ENCODE measurements at regions not wholly inside any gene's neighbourhood (a gene's known extent, or its start where the extent isn't known, plus 50 kb on each side); places are given as distances from the start of the nearest gene placed in this dataset.
"Not testable (repeated sequence)": the region's sequence is repeated elsewhere in the genome, so short reads cannot be mapped to it uniquely, and the experiment has no call there.

GRCh38 chrX:10681167-10681566 lies 60.8 kb upstream of the MID1 start:
- WGBS, 2 donors: 88 to 94% methylated on average over 4 of the region's 4 CpGs

GRCh38 chrX:10683631-10684030 lies 63.2 kb upstream of the MID1 start:
- H3K4me1 ChIP-seq (ENCODE audit: control insufficient read depth in 5 of 5, insufficient read depth in 5 of 5, low read length in 5 of 5); H3K9ac ChIP-seq (ENCODE audit: insufficient read depth in 1 of 2, low read length in 2 of 2); H3K27ac ChIP-seq (ENCODE audit: low read depth in 1 of 2, low read length in 1 of 2); H3K9me3 ChIP-seq (ENCODE audit: control insufficient read depth in 4 of 4, insufficient read depth in 3 of 4, low read length in 3 of 4); H3K36me3 ChIP-seq (ENCODE audit: control insufficient read depth in 4 of 4, insufficient read depth in 4 of 4, low read length in 4 of 4); DNase-seq; H3K4me3 ChIP-seq; ATAC-seq (ENCODE audit: insufficient read depth, low FRiP score): not testable (repeated sequence)
- 74 to 86% methylated on average over 7 of the region's 7 CpGs for WGBS, 2 donors
- peaks cover 0 to 15% (median 0%) of the 10 kb centered on the region in 3 donors for H3K27me3 ChIP-seq (ENCODE audit: control insufficient read depth in 3 of 3, insufficient read depth in 3 of 3, low read length in 2 of 3)

More at GRCh38 chrX:10681167-10681566, 60.8 kb upstream of the MID1 start:
- no peaks in the 10 kb centered on the region for H3K36me3 ChIP-seq (ENCODE audit: control insufficient read depth in 4 of 4, insufficient read depth in 4 of 4, low read length in 4 of 4)
- no peak overlapping the region for H3K4me3 ChIP-seq
- no peak for TF ChIP-seq CTCF (IDR thresholded peaks at IDR 0.05; ENCODE audit: control extremely low read depth, extremely low read depth)
- H3K9ac ChIP-seq (ENCODE audit: insufficient read depth in 1 of 2, low read length in 2 of 2): no peak overlapping the region
- H3K9me3 ChIP-seq (ENCODE audit: control insufficient read depth in 4 of 4, insufficient read depth in 3 of 4, low read length in 3 of 4): no peaks in the 10 kb centered on the region
- no peak overlapping the region for H3K27ac ChIP-seq (ENCODE audit: low read depth in 1 of 2, low read length in 1 of 2)
- H3K27me3 ChIP-seq (ENCODE audit: control insufficient read depth in 3 of 3, insufficient read depth in 3 of 3, low read length in 2 of 3): peaks cover 0 to 17% (median 6%) of the 10 kb centered on the region in 3 donors
- ATAC-seq (ENCODE audit: insufficient read depth, low FRiP score): no peak
- DNase-seq: no peak
- H3K4me1 ChIP-seq (ENCODE audit: control insufficient read depth in 5 of 5, insufficient read depth in 5 of 5, low read length in 5 of 5): peaks cover 0 to 3% (median 0%) of the 10 kb centered on the region in 5 donors

- H3K4me1 ChIP-seq (ENCODE audit: control insufficient read depth in 5 of 5, insufficient read depth in 5 of 5, low read length in 5 of 5): no peaks in the 10 kb centered on the region
- H3K4me3 ChIP-seq: no peak overlapping the region
- peaks cover 0 to 8% (median 0%) of the 10 kb centered on the region in 3 donors for H3K27me3 ChIP-seq (ENCODE audit: control insufficient read depth in 3 of 3, insufficient read depth in 3 of 3, low read length in 2 of 3)
- ATAC-seq (ENCODE audit: insufficient read depth, low FRiP score) (no peak), DNase-seq (no peak)
- H3K9me3 ChIP-seq (ENCODE audit: control insufficient read depth in 4 of 4, insufficient read depth in 3 of 4, low read length in 3 of 4): peaks cover 0 to under 1% (median 0%) of the 10 kb centered on the region in 4 donors
- no peak overlapping the region for H3K9ac ChIP-seq (ENCODE audit: insufficient read depth in 1 of 2, low read length in 2 of 2)
- no peaks in the 10 kb centered on the region for H3K36me3 ChIP-seq (ENCODE audit: control insufficient read depth in 4 of 4, insufficient read depth in 4 of 4, low read length in 4 of 4)
- TF ChIP-seq CTCF (IDR thresholded peaks at IDR 0.05; ENCODE audit: control extremely low read depth, extremely low read depth): no peak
- H3K27ac ChIP-seq (ENCODE audit: low read depth in 1 of 2, low read length in 1 of 2): no peak overlapping the region
- 74 to 84% methylated on average over 2 of the region's 2 CpGs for WGBS, 2 donors
Observed at GRCh38 chrX:10685923-10686595, 65.7 kb upstream of the MID1 start.

- DNase-seq; H3K36me3 ChIP-seq (ENCODE audit: control insufficient read depth in 4 of 4, insufficient read depth in 4 of 4, low read length in 4 of 4); H3K27ac ChIP-seq (ENCODE audit: low read depth in 1 of 2, low read length in 1 of 2); H3K27me3 ChIP-seq (ENCODE audit: control insufficient read depth in 3 of 3, insufficient read depth in 3 of 3, low read length in 2 of 3); H3K4me1 ChIP-seq (ENCODE audit: control insufficient read depth in 5 of 5, insufficient read depth in 5 of 5, low read length in 5 of 5); H3K4me3 ChIP-seq; H3K9me3 ChIP-seq (ENCODE audit: control insufficient read depth in 4 of 4, insufficient read depth in 3 of 4, low read length in 3 of 4); H3K9ac ChIP-seq (ENCODE audit: insufficient read depth in 1 of 2, low read length in 2 of 2); ATAC-seq (ENCODE audit: insufficient read depth, low FRiP score): not testable (repeated sequence)
- WGBS, 2 donors: 83 to 97% methylated on average over 4 of the region's 4 CpGs
Observed at GRCh38 chrX:10691751-10692150, 71.4 kb upstream of the MID1 start.

All from lung (tissue), 11 donors.